Mesendoderm (in vitro differentiated cells): ENCODE measurements at regions not wholly inside any gene's neighbourhood (a gene's known extent, or its start where the extent isn't known, plus 50 kb on each side); places are given as distances from the start of the nearest gene placed in this dataset.

Experiments
- DNase-seq: peaks from one replicate; pipeline ENCODE4 v3.0.0; 2013
- H2AK5ac ChIP-seq: 2 replicates; pipeline ENCODE4 v1.6.1; 2013; ENCODE audit warnings: low read length, inconsistent platforms
- H2BK120ac ChIP-seq: 2 replicates; pipeline ENCODE4 v1.6.1; 2013; ENCODE audit warnings: low read depth, mild to moderate bottlenecking, low read length, moderate library complexity, mixed read lengths
- H2BK15ac ChIP-seq: replicated peaks from 2 replicates; pipeline ENCODE4 v1.6.1; 2013; ENCODE audit warnings: low read depth, mild to moderate bottlenecking, moderate library complexity
- H2BK5ac ChIP-seq: 2 replicates; pipeline ENCODE4 v1.6.1; 2013; ENCODE audit warnings: low read length, inconsistent platforms
- H3K18ac ChIP-seq: 2 replicates; pipeline ENCODE4 v1.6.1; 2013; ENCODE audit warnings: mild to moderate bottlenecking, low read length, mixed read lengths
- H3K23ac ChIP-seq: one replicate; pipeline ENCODE4 v1.6.1; 2013; ENCODE audit warnings: low read length
- H3K27ac ChIP-seq: 2 replicates; pipeline ENCODE4 v1.5.1; 2013; ENCODE audit warnings: low read depth, mild to moderate bottlenecking, inconsistent platforms, low read length, moderate library complexity
- H3K27me3 ChIP-seq: 2 replicates; pipeline ENCODE4 v1.6.1; 2013; ENCODE audit warnings: low read length, control low read depth, mild to moderate bottlenecking, inconsistent platforms; ENCODE audit not compliant: insufficient read depth, poor library complexity
- H3K36me3 ChIP-seq: 2 replicates; pipeline ENCODE4 v1.6.1; 2013; ENCODE audit warnings: low read length, inconsistent platforms; ENCODE audit not compliant: control insufficient read depth, insufficient read depth
- H3K4ac ChIP-seq: one replicate; pipeline ENCODE4 v1.6.1; 2013; ENCODE audit warnings: low read depth, mild to moderate bottlenecking, low read length, moderate library complexity
- H3K4me1 ChIP-seq: 2 replicates; pipeline ENCODE4 v1.6.1; 2013; ENCODE audit warnings: low read depth, low read length, inconsistent platforms; ENCODE audit not compliant: control insufficient read depth
- H3K4me2 ChIP-seq: 2 replicates; pipeline ENCODE4 v1.6.1; 2013; ENCODE audit warnings: low read length
- H3K4me3 ChIP-seq: 2 replicates; pipeline ENCODE4 v1.5.1; 2013; ENCODE audit warnings: mild to moderate bottlenecking, low read length
- H3K56ac ChIP-seq: one replicate; pipeline ENCODE4 v1.6.1; 2013; ENCODE audit warnings: low read length
- H3K79me1 ChIP-seq: 2 replicates; pipeline ENCODE4 v1.6.1; 2013; ENCODE audit warnings: low read length, inconsistent platforms
- H3K79me2 ChIP-seq: 2 replicates; pipeline ENCODE4 v1.6.1; 2013; ENCODE audit warnings: mild to moderate bottlenecking, low read length; ENCODE audit not compliant: control insufficient read depth, insufficient read depth
- H3K9ac ChIP-seq: 2 replicates; pipeline ENCODE4 v1.6.1; 2013; ENCODE audit warnings: low read length, inconsistent platforms
- H4K5ac ChIP-seq: one replicate; pipeline ENCODE4 v1.6.1; 2013; ENCODE audit warnings: low read length
- H4K8ac ChIP-seq: one replicate; pipeline ENCODE4 v1.6.1; 2013; ENCODE audit warnings: low read depth, mild to moderate bottlenecking, control low read depth, low read length, moderate library complexity
- WGBS: extraction: QIAGEN DNeasy Blood & Tissue Kit; methylation state at CpG from one replicate; pipeline ENCODE4 v1.1.7; 2013; ENCODE audit warnings: low lambda C conversion rate, missing lambda C conversion rate; ENCODE audit not compliant: insufficient coverage; ENCODE audit errors: extremely low coverage; 5-methylcytosine and 5-hydroxymethylcytosine counted together

GRCh38 chr16:79973320-79973719, 372.8 kb upstream of the MAF start:
- Histone ChIP-seq H3K79me1 (no peaks in the 10 kb centered on the region), H2BK15ac (no peak overlapping the region), H2AK5ac (no peak overlapping the region), H3K79me2 (no peaks in the 10 kb centered on the region), H2BK5ac (no peak overlapping the region), H3K23ac (no peak overlapping the region), H3K4me1 (no peaks in the 10 kb centered on the region), H3K56ac (no peak overlapping the region), H3K18ac (no peak overlapping the region), H3K36me3 (no peaks in the 10 kb centered on the region), H3K27me3 (no peaks in the 10 kb centered on the region), H3K9ac (no peak overlapping the region), H3K27ac (no peak overlapping the region), H3K4ac (no peak overlapping the region), H4K5ac (no peak overlapping the region), H2BK120ac (no peak overlapping the region), H3K4me2 (no peak overlapping the region), H3K4me3 (no peak overlapping the region), H4K8ac (no peak overlapping the region)
- no CpG with 5 or more reads among the region's 2 CpGs for WGBS
- no peak for DNase-seq

DNA sequence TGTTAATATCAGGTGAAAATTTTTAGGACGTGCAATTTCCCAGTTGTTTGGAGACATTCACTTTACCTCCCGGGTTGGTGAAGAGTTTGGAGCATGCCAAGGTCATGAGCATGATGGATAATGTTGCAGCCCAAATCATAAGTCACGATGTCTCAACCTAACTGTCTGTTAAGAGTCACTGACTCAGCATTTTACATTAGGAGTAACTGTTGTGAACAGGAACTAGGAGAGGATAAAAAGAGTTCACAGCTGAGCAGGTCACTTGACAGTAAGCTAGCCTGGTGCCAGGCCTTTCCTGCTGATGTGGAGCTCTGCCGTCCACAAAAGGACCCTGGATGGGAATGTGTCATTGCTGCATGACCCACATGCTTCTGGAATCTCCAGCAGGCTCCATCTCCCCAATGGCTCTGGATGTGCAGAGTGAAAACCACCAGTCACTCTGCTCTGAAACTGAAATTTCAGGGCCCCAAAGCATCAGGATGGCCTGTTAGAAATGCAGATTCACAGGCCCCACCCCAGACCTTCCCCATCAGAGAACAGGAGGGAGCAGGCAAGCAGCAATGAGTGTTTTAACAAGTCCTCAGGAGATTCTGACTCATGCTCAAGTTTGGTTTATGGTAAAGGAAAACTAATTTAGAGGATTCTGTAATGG, 371.6 kb upstream of the MAF start:
- Histone ChIP-seq H3K4me1 (no peaks in the 10 kb centered on the region), H3K27me3 (no peaks in the 10 kb centered on the region), H4K8ac (no peak overlapping the region), H3K56ac (no peak overlapping the region), H3K23ac (no peak overlapping the region), H3K9ac (no peak overlapping the region), H3K18ac (no peak overlapping the region), H2AK5ac (no peak overlapping the region), H3K36me3 (no peaks in the 10 kb centered on the region), H3K4ac (no peak overlapping the region), H3K4me3 (no peak overlapping the region), H3K4me2 (no peak overlapping the region), H3K79me2 (no peaks in the 10 kb centered on the region), H2BK5ac (no peak overlapping the region), H3K27ac (no peak overlapping the region), H2BK15ac (no peak overlapping the region), H2BK120ac (no peak overlapping the region), H4K5ac (no peak overlapping the region), H3K79me1 (no peaks in the 10 kb centered on the region)
- WGBS = no CpG with 5 or more reads among the region's 4 CpGs
- no peak for DNase-seq

- no peak overlapping the region for H2AK5ac ChIP-seq
- no peak overlapping the region for H3K4me3 ChIP-seq
- H3K23ac ChIP-seq = no peak overlapping the region
- no peaks in the 10 kb centered on the region for H3K4me1 ChIP-seq
- no peak overlapping the region for H2BK5ac ChIP-seq
- DNase-seq = no peak
- no peak overlapping the region for H3K18ac ChIP-seq
- H2BK120ac ChIP-seq = no peak overlapping the region
- H3K9ac ChIP-seq = no peak overlapping the region
- no peak overlapping the region for H2BK15ac ChIP-seq
- H3K79me2 ChIP-seq = no peaks in the 10 kb centered on the region
- H3K27ac ChIP-seq = no peak overlapping the region
- H4K5ac ChIP-seq = no peak overlapping the region
- H3K36me3 ChIP-seq = no peaks in the 10 kb centered on the region
- H3K4me2 ChIP-seq = no peak overlapping the region
- H3K79me1 ChIP-seq = no peaks in the 10 kb centered on the region
- no peak overlapping the region for H4K8ac ChIP-seq
- H3K27me3 ChIP-seq = no peaks in the 10 kb centered on the region
- H3K4ac ChIP-seq = no peak overlapping the region
- H3K56ac ChIP-seq = no peak overlapping the region
Observed at GRCh38 chr16:79971237-79971572, 370.7 kb upstream of the MAF start.

GRCh38 chr16:79970551-79971236, 370.2 kb upstream of the MAF start:
- no peaks in the 10 kb centered on the region for H3K4me1 ChIP-seq
- no peak overlapping the region for H3K23ac ChIP-seq
- no peak overlapping the region for H4K5ac ChIP-seq
- no peak overlapping the region for H2BK120ac ChIP-seq
- no peaks in the 10 kb centered on the region for H3K79me1 ChIP-seq
- H2AK5ac ChIP-seq = no peak overlapping the region
- H3K4me3 ChIP-seq = no peak overlapping the region
- WGBS = no CpG with 5 or more reads among the region's 10 CpGs
- no peak overlapping the region for H3K9ac ChIP-seq
- no peak overlapping the region for H2BK15ac ChIP-seq
- H3K27me3 ChIP-seq = no peaks in the 10 kb centered on the region
- H3K4me2 ChIP-seq = no peak overlapping the region
- no peak overlapping the region for H3K18ac ChIP-seq
- no peak overlapping the region for H4K8ac ChIP-seq
- no peaks in the 10 kb centered on the region for H3K79me2 ChIP-seq
- H3K36me3 ChIP-seq = no peaks in the 10 kb centered on the region
- no peak overlapping the region for H3K4ac ChIP-seq
- H2BK5ac ChIP-seq = no peak overlapping the region
- no peak overlapping the region for H3K56ac ChIP-seq
- H3K27ac ChIP-seq = no peak overlapping the region
- DNase-seq = peak; percentile 77

- no peak overlapping the region for H3K27ac ChIP-seq
- no peak overlapping the region for H2BK5ac ChIP-seq
- no peak overlapping the region for H3K4ac ChIP-seq
- H3K79me1 ChIP-seq = no peaks in the 10 kb centered on the region
- no peak overlapping the region for H2AK5ac ChIP-seq
- H4K8ac ChIP-seq = no peak overlapping the region
- no peaks in the 10 kb centered on the region for H3K4me1 ChIP-seq
- no peaks in the 10 kb centered on the region for H3K79me2 ChIP-seq
- no peaks in the 10 kb centered on the region for H3K27me3 ChIP-seq
- no peak overlapping the region for H3K4me2 ChIP-seq
- no peaks in the 10 kb centered on the region for H3K36me3 ChIP-seq
- no peak overlapping the region for H4K5ac ChIP-seq
- no peak overlapping the region for H3K18ac ChIP-seq
- no peak for DNase-seq
- H2BK15ac ChIP-seq = no peak overlapping the region
- H2BK120ac ChIP-seq = no peak overlapping the region
- no peak overlapping the region for H3K4me3 ChIP-seq
- WGBS = no CpG with 5 or more reads among the region's 3 CpGs
- H3K9ac ChIP-seq = no peak overlapping the region
- H3K23ac ChIP-seq = no peak overlapping the region
- no peak overlapping the region for H3K56ac ChIP-seq
Observed at GRCh38 chr16:79970087-79970486, 369.6 kb upstream of the MAF start.

GRCh38 chr16:79969458-79969857, 368.9 kb upstream of the MAF start:
- no peak overlapping the region for H3K4me3 ChIP-seq

More at GRCh38 chr16:79969458-79969857, 368.9 kb upstream of the MAF start:
- H3K27me3 ChIP-seq = no peaks in the 10 kb centered on the region
- no peak overlapping the region for H3K4ac ChIP-seq
- no peak overlapping the region for H3K18ac ChIP-seq
- H2AK5ac ChIP-seq = no peak overlapping the region
- no peak overlapping the region for H3K27ac ChIP-seq
- no peak overlapping the region for H3K9ac ChIP-seq
- H4K5ac ChIP-seq = no peak overlapping the region
- H3K36me3 ChIP-seq = no peaks in the 10 kb centered on the region
- no CpG with 5 or more reads among the region's 5 CpGs for WGBS
- no peak overlapping the region for H2BK5ac ChIP-seq
- no peak overlapping the region for H3K4me2 ChIP-seq
- no peaks in the 10 kb centered on the region for H3K4me1 ChIP-seq
- no peak overlapping the region for H3K23ac ChIP-seq
- no peaks in the 10 kb centered on the region for H3K79me1 ChIP-seq
- H4K8ac ChIP-seq = no peak overlapping the region
- no peak overlapping the region for H2BK120ac ChIP-seq
- H3K56ac ChIP-seq = no peak overlapping the region
- H3K79me2 ChIP-seq = no peaks in the 10 kb centered on the region
- no peak overlapping the region for H2BK15ac ChIP-seq
- no peak for DNase-seq
